Liver (tissue), 3 donors: ENCODE measurements at regions not wholly inside any gene's neighbourhood (a gene's known extent, or its start where the extent isn't known, plus 50 kb on each side); places are given as distances from the start of the nearest gene placed in this dataset.

Experiments used
- HNF4A ChIP-seq, 2 donors: conservative IDR thresholded peaks; 2 replicates each; pipeline ENCODE4 v1.6.1; 2016; ENCODE audit warnings: antibody characterized with exemption in 2 of 2, mild to moderate bottlenecking in 2 of 2
- NR2F2 ChIP-seq: IDR thresholded peaks from 2 replicates; pipeline ENCODE4 v1.6.1; 2016; ENCODE audit warnings: antibody characterized with exemption
- RXRA ChIP-seq, 2 donors: IDR thresholded peaks; 2 replicates each; pipeline ENCODE4 v1.6.1; 2017 to 2018; ENCODE audit warnings: antibody characterized with exemption in 2 of 2, mild to moderate bottlenecking in 1 of 2
- TAF1 ChIP-seq: conservative IDR thresholded peaks from 2 replicates; pipeline ENCODE4 v1.6.1; 2016; ENCODE audit warnings: antibody characterized with exemption, mild to moderate bottlenecking
- YY1 ChIP-seq: IDR thresholded peaks from 2 replicates; pipeline ENCODE4 v1.6.1; 2016; ENCODE audit warnings: antibody characterized with exemption, mild to moderate bottlenecking
- TF ChIP-seq, protein P1 (sequence below): fragments of 150-350 bp; IDR thresholded peaks from 2 replicates; pipeline ENCODE4 v1.5.1; 2017; ENCODE audit warnings: improper control_type of control experiment, low read depth, low read length; ENCODE audit not compliant: missing input control
- TF ChIP-seq, protein P2 (sequence below): IDR thresholded peaks from 2 replicates; pipeline ENCODE4 v1.6.1; 2016; ENCODE audit warnings: antibody characterized with exemption
- TF ChIP-seq, protein P3 (sequence below): IDR thresholded peaks from 2 replicates; pipeline ENCODE4 v1.6.1; 2016; ENCODE audit warnings: antibody characterized with exemption
- donor health status: healthy.
- donor health status: healthy.

DNA sequence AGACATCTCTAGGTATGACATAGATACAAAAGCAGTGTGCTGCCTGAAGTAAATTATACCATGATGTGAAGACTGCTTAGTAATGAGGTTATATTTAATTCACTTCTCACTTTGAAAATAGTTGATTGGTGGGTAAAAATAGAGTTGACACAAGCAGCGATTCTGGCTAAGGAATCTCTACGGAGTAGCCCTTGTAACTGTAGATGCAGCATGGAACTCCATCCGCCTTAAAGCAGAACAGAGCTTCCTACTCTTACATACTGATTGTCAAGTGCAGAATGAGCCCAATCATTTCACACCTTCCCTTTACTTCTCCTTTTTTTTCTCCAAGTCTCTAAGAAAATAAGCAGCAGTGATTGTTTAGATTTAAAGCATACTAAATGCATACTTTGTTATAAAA, 1594.6 kb upstream of the SLC39A10 start:
- TF ChIP-seq, protein P1, sequence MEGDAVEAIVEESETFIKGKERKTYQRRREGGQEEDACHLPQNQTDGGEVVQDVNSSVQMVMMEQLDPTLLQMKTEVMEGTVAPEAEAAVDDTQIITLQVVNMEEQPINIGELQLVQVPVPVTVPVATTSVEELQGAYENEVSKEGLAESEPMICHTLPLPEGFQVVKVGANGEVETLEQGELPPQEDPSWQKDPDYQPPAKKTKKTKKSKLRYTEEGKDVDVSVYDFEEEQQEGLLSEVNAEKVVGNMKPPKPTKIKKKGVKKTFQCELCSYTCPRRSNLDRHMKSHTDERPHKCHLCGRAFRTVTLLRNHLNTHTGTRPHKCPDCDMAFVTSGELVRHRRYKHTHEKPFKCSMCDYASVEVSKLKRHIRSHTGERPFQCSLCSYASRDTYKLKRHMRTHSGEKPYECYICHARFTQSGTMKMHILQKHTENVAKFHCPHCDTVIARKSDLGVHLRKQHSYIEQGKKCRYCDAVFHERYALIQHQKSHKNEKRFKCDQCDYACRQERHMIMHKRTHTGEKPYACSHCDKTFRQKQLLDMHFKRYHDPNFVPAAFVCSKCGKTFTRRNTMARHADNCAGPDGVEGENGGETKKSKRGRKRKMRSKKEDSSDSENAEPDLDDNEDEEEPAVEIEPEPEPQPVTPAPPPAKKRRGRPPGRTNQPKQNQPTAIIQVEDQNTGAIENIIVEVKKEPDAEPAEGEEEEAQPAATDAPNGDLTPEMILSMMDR, result no peak
- TF ChIP-seq TAF1 (no peak), RXRA (IDR thresholded peaks at IDR 0.05) (no peak), HNF4A (conservative IDR thresholded peaks at IDR 0.05) (no peak), YY1 (no peak), NR2F2 (no peak)
- TF ChIP-seq, protein P2, sequence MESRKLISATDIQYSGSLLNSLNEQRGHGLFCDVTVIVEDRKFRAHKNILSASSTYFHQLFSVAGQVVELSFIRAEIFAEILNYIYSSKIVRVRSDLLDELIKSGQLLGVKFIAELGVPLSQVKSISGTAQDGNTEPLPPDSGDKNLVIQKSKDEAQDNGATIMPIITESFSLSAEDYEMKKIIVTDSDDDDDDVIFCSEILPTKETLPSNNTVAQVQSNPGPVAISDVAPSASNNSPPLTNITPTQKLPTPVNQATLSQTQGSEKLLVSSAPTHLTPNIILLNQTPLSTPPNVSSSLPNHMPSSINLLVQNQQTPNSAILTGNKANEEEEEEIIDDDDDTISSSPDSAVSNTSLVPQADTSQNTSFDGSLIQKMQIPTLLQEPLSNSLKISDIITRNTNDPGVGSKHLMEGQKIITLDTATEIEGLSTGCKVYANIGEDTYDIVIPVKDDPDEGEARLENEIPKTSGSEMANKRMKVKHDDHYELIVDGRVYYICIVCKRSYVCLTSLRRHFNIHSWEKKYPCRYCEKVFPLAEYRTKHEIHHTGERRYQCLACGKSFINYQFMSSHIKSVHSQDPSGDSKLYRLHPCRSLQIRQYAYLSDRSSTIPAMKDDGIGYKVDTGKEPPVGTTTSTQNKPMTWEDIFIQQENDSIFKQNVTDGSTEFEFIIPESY, result no peak
- TF ChIP-seq, protein P3, sequence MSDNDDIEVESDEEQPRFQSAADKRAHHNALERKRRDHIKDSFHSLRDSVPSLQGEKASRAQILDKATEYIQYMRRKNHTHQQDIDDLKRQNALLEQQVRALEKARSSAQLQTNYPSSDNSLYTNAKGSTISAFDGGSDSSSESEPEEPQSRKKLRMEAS, result no peak
